RPMI7951 (cell line): ENCODE measurements at regions not wholly inside any gene's neighbourhood (a gene's known extent, or its start where the extent isn't known, plus 50 kb on each side); places are given as distances from the start of the nearest gene placed in this dataset.
"Not testable (repeated sequence)": the region's sequence is repeated elsewhere in the genome, so short reads cannot be mapped to it uniquely, and the experiment has no call there.

Experiments used
- DNase-seq: peaks from one replicate; pipeline ENCODE4 v3.0.0-alpha.2; 2012; ENCODE audit warnings: low read depth

GRCh38 chr14:19126269-19127051, 159.2 kb downstream of the POTEM start:
- not testable (repeated sequence) for DNase-seq

- DNase-seq: not testable (repeated sequence)
These were observed 160.6 kb downstream of the POTEM start for GRCh38 chr14:19127664-19128435.

GRCh38 chr14:19131553-19131952, 164.3 kb downstream of the POTEM start:
- not testable (repeated sequence) for DNase-seq

- not testable (repeated sequence) for DNase-seq
These were observed 165.0 kb downstream of the POTEM start for GRCh38 chr14:19132013-19132835.

GRCh38 chr14:19132836-19133120, 165.5 kb downstream of the POTEM start:
- DNase-seq: not testable (repeated sequence)

- DNase-seq: not testable (repeated sequence)
These were observed 190.0 kb downstream of the POTEM start for GRCh38 chr14:19157106-19157709.

- not testable (repeated sequence) for DNase-seq
These were observed 190.8 kb downstream of the POTEM start for GRCh38 chr14:19158012-19158411.

- not testable (repeated sequence) for DNase-seq
These were observed 191.4 kb downstream of the POTEM start for GRCh38 chr14:19158588-19158987.

GRCh38 chr14:19159003-19159625, 191.9 kb downstream of the POTEM start:
- not testable (repeated sequence) for DNase-seq

- not testable (repeated sequence) for DNase-seq
These were observed 193.1 kb downstream of the POTEM start for GRCh38 chr14:19160379-19160778.

GRCh38 chr14:19161251-19162033, 194.2 kb downstream of the POTEM start:
- not testable (repeated sequence) for DNase-seq

GRCh38 chr14:19162034-19162706, 194.9 kb downstream of the POTEM start:
- not testable (repeated sequence) for DNase-seq

GRCh38 chr14:19162920-19163319, 195.7 kb downstream of the POTEM start:
- not testable (repeated sequence) for DNase-seq

GRCh38 chr14:19163891-19164290, 196.7 kb downstream of the POTEM start:
- DNase-seq: not testable (repeated sequence)

GRCh38 chr14:19164426-19164825, 197.2 kb downstream of the POTEM start:
- not testable (repeated sequence) for DNase-seq

GRCh38 chr14:19166056-19166455, 198.8 kb downstream of the POTEM start:
- not testable (repeated sequence) for DNase-seq

GRCh38 chr14:19167454-19168190, 200.4 kb downstream of the POTEM start:
- DNase-seq: not testable (repeated sequence)

- not testable (repeated sequence) for DNase-seq
These were observed 201.0 kb downstream of the POTEM start for GRCh38 chr14:19168261-19168660.
